ENCODE measurements at regions not wholly inside any gene's neighbourhood (a gene's known extent, or its start where the extent isn't known, plus 50 kb on each side); places are given as distances from the start of the nearest gene placed in this dataset.

DNA sequence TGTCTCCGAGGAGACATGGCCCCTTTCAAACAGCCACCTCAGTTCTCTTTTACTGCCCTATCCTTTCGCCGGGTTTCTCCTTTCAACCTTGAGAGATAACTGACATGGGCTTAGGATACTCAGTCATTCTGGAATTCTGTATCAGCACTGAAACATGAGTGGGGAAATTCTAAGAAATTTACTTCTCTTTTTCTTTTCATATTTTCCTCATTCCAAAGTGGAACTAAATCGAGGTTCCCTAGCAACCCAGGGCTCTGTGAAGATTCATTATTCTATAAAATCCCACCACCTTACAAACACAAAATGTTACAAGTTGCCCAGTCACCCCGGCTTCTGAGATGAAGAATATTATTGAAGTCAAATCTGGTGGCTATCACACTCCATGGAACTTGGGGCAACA, 319.2 kb downstream of the ENC1 start:
- no peak for DNase-seq (ENCODE audit: low read depth in 2 of 2)

DNA sequence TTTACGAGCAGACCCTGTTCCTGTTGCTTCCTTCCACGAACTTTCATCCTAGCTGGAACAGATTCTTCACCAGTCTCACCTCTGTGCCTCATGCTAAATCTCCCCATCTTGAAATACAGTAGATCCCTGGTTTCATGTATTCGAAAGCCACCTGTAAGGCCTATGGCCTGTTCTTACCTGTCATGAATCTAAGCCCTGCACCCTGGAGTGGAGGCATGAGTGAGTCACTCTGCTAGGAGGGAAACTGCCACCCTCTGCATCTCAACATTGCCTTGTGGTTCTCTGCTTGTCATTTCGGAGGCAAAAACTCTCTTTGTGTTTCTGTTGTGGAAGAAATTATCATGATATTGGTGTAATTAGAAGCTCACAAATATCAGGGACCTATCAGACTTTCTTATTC, 320.0 kb downstream of the ENC1 start:
- DNase-seq (ENCODE audit: low read depth in 2 of 2), result no peak

DNA sequence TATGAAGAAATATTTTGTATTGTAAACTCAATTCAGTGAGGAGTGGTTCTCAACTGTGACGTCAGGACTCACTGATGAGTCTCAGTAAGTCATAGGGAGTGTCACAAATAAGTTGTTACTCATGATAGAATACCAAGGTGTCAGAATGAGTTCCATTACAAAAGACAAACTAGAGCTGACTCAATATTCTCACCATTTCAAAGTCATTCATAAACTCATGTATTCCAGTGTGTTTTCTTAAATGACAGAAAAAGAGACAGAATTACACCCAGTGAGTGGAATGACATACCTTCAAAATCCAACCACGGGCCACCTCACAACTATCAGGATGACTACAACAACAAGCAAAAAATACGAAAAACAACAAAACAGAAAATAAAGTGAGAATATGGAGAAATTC, 321.5 kb downstream of the ENC1 start:
- DNase-seq (ENCODE audit: low read depth in 2 of 2), result no peak

DNA sequence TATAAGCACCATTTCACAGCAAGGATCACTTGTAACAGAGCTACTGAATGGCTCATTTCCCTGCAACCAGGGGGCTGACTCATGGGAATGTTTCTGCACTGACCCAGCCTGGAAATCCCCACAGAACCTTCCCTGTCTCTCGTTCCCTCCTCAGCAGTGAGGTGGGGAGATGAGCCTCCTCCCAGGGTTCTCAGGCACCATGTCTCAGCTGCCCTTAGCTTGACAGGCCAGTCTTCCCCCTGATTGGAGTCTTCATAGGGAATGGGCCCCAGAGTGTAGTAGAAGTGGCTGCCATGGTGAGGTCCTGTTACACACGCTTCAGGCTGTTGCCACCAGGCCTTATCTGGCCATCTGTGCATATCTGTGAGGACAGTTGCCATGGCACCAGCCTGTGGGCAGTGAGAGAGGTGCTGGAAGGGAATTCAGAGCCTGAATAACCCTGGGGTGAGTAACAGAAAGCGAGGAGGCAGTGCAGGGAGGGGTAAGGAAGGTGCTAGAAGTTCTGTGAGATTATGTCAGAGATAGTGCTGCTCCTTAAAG, 324.4 kb downstream of the ENC1 start:
- DNase-seq (ENCODE audit: low read depth in 2 of 2), result peak in 1 of 2 donors; percentile 23

DNA sequence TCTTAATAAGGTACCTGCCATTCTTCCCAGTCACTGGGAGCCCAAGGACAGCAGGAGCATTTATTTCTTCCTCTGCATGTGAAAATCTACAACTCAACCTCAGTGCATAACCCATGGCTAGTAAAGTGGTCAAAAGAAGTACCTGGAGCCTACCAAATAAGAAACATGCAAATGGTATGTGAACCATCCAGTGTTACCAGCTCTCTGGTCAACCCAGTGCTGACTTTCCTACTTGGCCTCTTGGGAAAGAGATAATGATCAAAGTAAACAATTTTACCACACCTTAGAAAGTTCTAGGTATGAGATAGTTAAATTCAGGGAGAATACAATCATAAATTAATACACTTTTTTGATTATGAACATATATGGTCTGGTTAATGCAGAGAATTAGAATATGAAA, 325.6 kb downstream of the ENC1 start:
- no peak for DNase-seq (ENCODE audit: low read depth in 2 of 2)

DNA sequence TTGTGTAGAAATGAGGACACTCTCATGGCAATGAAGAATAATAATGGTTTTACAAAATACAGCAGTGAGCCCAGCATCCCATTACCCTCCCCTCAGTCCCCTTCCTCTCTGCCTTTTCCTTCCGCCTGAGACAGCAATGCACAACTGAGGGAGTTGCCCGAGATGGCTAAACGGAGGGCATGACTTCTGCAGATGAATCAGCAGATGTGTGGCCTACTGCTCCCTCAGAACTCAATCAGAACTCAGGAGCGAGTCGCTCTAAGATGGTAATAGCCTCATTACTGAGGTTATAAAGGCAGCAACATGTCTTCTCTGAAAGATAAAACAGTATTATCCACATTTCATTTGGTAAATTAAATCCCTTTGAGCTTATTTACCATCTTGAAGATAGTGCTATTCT, 326.6 kb downstream of the ENC1 start:
- no peak for DNase-seq (ENCODE audit: low read depth in 2 of 2)

DNA sequence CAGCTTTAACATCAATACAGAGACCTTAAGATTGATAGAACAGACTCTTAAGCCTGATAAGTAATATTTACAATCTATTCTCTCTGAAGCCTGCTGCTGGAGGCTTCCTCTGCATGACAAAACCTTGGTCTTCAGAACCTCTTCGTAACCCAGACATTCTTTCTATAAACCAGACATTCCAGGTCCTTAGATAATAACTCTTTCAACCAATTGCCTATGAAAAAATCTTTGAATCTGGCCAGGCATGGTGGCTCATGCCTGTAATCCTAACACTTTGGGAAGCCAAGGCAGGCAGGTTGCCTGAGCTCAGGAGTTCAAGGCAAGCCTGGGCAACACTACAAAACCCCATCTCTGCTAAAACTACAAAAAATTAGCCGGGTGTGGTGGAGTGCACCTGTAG, 327.8 kb downstream of the ENC1 start:
- no peak for DNase-seq (ENCODE audit: low read depth in 2 of 2)

DNA sequence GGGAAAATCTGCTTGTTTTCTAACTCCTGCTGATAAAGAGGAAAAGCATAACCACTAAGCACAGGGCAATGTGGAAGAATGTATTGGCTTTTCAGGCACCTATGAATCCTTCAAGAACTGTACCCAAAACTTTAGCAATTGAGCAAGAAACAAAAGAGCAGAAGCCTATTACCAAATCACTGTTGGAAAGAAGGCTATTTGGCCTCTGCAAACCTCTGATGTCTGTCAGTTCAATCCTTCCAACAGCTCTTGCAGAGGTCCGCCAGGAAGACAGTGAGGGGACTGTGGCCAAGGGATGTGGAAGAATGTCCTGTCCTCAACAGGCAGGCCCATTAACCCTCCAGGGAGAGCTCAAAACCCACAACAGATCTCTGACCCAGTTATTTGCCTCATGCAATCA, 328.6 kb downstream of the ENC1 start:
- no peak for DNase-seq (ENCODE audit: low read depth in 2 of 2)

DNA sequence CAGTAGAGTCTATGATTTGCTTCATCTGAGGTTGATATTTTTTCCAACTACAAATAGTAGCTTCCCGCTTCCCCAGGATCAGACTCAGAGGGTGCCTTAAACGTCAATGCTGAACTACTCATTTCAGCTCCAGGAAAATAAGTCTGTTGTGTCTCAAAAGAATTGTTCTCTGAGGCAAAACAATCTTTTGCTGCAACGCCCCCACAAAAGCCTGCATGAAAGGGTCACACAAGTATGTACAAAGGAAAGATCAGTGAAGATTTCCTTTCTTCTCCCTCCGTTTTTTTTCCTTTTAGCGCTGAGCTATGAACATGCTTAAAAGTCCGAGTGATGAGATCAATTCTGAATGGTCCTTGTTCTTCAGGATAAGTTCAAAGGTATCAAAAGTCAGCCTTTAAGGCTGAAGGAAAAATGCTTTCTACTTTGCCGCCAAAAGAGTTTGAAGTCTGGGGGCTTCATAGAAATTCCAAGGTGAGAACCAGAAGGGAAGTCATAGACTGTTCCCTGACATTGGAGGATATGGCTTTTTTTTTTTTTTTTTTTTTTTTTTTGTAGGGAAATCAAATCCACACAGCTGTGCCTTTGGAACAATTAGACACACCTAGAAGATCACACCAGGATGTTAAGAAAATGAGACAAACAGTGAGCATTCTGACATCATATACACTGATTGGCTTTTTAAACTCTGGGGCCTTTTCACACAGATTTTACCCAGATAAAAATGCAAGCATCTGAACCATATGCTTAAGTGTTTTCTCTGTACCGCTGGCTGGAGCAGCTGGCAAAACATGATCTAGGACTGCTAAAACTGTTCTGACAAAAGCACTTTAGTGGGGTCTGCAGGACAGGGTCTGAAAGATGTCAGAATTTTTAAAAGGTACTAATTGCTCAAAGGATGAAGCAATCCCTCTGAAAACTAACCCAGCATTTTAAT, 329.3 kb downstream of the ENC1 start:
- DNase-seq (ENCODE audit: low read depth in 2 of 2), result no peak

DNA sequence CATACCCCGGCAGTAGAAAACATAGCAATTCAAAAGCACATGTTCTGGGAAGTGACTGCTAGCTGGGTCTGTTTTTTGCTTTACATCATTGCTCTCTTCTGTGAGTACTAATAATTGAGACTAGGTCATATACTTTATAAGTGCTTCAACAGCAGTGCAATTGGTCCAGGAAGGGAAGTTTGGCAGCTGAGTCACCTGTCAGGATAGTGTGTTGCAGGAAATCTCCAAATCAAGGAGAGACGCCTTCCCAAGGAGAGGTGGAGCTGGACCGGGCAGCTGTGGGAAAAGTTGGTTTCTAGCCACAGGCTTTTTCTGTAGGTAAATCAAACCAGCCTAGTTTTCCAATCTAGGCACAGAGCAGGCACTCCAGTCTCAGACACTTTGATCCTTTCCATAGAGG, 330.1 kb downstream of the ENC1 start:
- DNase-seq (ENCODE audit: low read depth in 2 of 2), result no peak

DNA sequence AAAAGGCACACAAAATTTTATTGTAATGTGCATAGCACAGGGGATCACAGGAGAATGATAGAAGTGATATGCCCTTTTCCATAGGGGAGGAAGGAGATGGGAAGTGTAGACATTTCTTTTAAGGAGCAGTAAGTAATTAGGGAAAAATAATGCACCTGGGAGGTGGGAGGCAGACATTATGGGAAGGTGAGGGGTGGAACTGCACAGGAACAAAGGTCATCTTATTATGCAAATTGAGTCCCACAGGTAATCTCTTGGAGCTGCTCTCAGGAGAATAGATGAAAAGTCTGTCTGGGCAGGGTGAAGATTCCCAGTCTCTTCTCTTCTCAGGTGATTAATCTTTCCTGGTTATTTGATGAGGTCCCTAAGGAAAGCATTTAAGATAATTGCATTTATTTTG, 331.5 kb downstream of the ENC1 start:
- DNase-seq (ENCODE audit: low read depth in 2 of 2), result no peak

DNA sequence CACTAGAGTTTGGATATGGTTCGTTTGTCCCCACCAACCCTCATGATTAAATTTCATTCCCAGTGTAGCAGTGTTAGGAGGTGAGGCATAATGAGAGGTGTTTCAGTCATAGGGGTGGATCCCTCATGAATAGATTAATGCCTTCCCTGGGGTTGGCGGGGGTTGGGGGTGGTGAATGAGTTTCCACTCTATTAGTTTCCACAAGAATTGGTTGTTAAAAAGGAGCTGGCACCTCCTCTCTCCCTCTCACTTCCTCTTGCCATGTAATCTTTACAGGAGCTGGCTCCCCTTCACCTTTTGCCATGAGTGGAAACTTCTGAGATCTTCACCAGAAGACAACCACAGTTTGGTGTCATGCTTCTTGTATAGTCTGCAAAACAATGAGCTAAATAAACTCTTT, 333.7 kb downstream of the ENC1 start:
- DNase-seq (ENCODE audit: low read depth in 2 of 2), result no peak

DNA sequence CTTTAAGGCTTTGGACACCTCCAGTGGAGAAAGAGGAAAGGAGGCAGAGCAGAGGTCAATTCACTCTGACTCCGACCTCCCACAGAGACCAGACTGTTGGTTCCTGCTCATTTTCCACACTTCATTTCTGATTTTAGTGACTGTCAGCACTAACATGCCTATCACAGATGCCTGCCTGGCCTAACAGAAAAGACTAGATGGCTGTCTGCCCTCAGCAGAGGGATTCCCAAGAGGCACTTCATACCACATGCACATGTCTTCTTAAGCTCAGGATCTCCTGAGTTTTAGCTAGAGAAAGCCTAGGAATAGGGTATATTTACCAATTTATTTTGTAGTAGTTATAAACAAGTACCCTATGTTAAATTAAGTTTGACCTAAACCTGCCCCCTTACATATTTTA, 336.0 kb downstream of the ENC1 start:
- DNase-seq (ENCODE audit: low read depth in 2 of 2), result no peak

DNA sequence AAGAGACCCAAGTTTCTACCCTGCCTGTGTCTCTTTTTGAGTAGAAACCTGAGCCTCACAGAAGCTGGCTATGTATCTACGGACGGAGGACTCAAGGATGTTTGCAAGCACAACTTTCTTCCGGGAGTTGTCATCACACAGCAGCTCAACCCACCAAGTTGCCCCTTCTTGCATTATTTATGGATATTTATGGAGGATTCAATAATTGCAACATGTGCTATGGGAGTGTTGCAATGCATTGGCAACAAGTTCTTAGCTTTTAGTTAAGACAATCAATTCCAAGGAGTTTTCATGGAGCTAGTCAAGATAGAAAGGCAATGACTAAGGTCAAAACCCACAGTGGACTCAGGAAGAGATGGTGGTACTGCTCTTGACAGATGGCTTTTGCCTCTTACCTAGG, 336.9 kb downstream of the ENC1 start:
- DNase-seq (ENCODE audit: low read depth in 2 of 2), result no peak

DNA sequence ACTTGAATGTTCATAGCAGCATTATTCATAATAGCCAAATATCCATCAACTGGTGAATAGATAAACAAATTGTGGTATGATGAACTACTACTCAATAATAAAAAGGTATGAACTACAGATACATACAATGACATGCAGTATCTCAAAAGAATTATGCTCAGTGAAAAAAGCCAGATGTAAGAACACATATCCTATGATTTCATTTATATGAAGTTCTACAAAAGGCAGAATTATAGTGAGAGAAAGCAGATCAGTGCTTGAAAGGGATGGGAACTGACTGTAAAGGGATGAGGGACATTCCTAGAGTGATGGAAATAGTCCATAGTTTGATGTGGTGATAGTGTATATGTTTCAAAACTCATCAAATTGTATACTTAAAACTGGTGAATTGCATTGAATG, 339.0 kb downstream of the ENC1 start:
- no peak for DNase-seq (ENCODE audit: low read depth in 2 of 2)

DNA sequence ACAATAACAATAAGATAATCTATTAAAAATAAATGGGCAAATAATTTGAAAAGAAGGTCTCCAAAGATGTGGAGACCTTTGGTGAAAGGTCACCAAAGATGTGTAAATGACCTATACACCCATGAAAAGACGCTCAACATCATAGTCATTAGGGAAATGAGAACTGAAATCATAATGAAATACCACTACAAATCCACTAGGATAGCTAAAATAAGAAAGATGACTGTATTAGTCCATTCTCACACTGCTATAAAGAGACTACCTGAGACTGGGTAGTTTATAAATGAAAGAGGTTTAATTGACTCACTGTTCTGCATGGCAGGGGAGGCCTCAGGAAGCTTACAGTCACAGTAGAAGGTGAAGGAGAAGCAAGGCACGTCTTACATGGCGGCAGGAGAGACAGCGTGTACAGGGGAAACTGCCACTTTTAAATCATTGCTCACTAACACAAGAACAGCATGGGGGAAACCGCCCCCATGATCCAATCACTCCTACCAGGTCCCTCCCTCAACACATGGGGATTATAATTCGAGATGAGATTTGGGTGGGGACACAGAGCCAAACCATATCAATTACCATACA, 339.6 kb downstream of the ENC1 start:
- DNase-seq (ENCODE audit: low read depth in 2 of 2), result no peak

DNA sequence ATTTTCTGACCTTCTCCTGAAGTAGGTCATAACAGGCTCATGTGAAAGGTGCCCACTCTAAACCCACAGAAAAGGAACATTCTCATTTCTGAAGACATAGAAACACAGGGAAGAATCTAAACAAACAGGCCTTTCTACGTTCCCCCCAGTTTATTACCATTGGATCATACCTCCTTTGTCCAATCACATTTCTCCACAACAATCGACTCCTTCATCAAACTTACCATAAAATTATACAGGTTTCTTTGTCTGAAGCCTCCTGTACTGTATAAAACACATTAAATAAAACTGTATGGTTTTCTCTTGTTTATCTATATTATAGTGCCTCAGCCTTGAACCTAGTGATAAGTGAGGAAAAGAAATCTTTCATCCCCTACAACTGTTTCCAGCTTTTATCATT, 340.7 kb downstream of the ENC1 start:
- DNase-seq (ENCODE audit: low read depth in 2 of 2), result no peak

DNA sequence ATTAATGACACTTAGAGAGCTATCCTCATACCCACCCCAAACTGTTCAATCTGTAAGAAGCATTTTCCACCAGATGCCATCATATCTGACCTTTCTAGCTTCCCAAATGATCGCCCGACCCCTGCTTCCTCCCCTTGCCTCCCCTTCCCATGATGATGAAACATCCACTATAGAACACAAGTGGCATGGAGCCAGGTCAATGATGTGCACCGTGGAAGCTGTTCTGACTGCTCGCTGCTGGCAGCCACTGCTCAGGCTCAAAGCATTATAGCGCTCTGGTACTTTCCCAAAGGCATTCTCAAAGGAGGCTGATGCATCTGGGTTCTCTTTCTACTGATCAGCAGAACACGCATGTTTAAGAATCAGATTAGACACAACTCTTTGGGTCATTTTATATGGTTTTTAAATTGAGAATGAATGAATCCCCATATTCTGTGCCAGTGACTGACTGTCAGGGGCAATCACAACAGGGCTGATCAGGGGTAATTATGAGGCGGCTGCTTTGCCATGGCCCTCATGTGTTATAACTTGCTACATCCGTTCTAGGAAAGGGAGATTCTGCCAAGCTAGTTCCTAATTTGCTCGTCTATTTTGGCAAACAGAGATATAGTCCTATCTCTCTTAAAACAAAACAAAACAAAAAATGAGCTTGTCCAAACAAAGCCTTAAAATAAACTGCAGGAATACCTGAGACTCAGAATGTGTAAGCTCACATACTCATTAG, 343.7 kb downstream of the ENC1 start:
- no peak for DNase-seq (ENCODE audit: low read depth in 2 of 2)

DNA sequence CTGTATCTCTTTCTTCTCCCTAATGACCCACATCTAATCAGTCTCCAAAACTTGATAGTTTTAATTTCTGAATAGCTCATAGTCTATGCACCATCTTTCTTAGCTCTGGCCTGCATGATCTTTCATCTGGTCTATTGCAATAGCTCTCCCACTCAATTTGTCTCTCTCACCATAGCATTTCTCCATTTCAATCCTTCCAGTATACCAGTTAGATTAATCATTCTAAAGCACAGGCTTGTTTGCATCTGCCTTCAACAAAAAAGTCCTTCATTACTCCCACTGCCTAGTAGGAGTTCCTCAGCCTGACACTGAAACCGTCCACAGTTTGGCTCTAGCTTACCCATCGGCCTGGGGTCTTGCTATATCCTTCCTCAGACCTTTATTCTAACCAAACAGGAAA, 344.9 kb downstream of the ENC1 start:
- DNase-seq (ENCODE audit: low read depth in 2 of 2), result no peak

DNA sequence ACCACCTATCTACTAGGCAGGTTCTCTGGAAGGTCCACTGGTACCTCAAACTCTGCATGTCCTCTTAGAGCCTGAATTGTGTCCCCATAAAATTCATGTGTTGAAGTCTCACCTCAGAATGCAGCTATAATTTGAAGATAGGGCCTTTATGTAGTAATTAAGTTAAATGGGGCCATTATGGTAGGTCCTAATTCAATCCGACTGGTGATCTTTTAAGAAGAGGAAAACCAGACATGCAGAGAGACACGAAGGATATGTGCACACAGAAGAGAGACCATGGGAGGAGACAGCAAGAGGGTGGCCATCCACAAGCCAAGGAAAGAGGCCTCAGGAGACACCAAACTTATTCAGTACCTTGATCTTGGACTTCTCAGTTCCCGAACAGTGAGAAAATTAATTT, 345.4 kb downstream of the ENC1 start:
- no peak for DNase-seq (ENCODE audit: low read depth in 2 of 2)

DNA sequence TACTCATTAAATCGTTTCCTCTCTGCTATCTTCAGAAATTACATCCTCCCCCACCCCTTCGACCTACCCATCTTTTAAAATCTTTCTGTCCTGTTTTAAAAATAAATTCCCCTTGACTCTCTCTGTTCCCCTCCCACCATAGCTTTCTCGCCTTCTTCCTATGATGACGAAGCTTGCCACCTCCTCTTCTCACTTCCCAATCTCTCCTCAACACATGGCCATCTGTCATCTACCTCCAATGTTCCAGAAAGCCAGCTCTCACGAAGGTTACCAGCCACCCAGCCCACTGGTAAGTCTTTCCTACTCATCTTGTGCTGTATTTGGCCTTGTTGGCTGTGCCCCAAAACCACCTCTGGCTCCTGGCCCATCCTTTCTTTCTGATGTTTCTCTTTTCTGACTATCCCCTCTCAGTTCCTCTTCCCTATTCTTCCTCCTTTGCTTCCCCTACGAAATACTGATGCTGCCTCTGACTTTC, 346.3 kb downstream of the ENC1 start:
- no peak for DNase-seq (ENCODE audit: low read depth in 2 of 2)

DNA sequence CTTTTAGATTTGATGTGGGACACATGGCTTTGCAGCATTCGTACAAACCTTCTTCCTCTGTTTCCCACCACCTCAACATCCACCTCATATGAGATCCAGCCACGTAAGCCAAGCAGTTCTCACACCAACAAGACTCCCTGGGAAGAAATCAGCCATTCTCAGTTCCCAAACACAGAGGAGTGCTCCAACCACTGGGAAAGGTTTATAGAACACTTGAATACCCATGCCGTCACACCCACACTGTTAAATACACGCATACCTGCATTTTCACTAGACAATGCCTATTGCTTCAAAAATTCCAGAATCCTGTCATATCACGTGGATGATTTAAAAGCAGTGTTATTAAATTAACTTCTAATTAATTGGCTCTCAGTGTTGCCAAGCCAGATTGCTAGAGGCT, 347.3 kb downstream of the ENC1 start:
- DNase-seq (ENCODE audit: low read depth in 2 of 2), result no peak
